Dedifferentiated amniotic fluid mesenchymal stem cell (primary cell): ENCODE measurements at regions not wholly inside any gene's neighbourhood (a gene's known extent, or its start where the extent isn't known, plus 50 kb on each side); places are given as distances from the start of the nearest gene placed in this dataset.
"Not testable (repeated sequence)": the region's sequence is repeated elsewhere in the genome, so short reads cannot be mapped to it uniquely, and the experiment has no call there.

Experiments
- DNase-seq: peaks from one replicate; pipeline ENCODE4 v3.0.0-alpha.2; 2016; ENCODE audit errors: extremely low spot score

DNA sequence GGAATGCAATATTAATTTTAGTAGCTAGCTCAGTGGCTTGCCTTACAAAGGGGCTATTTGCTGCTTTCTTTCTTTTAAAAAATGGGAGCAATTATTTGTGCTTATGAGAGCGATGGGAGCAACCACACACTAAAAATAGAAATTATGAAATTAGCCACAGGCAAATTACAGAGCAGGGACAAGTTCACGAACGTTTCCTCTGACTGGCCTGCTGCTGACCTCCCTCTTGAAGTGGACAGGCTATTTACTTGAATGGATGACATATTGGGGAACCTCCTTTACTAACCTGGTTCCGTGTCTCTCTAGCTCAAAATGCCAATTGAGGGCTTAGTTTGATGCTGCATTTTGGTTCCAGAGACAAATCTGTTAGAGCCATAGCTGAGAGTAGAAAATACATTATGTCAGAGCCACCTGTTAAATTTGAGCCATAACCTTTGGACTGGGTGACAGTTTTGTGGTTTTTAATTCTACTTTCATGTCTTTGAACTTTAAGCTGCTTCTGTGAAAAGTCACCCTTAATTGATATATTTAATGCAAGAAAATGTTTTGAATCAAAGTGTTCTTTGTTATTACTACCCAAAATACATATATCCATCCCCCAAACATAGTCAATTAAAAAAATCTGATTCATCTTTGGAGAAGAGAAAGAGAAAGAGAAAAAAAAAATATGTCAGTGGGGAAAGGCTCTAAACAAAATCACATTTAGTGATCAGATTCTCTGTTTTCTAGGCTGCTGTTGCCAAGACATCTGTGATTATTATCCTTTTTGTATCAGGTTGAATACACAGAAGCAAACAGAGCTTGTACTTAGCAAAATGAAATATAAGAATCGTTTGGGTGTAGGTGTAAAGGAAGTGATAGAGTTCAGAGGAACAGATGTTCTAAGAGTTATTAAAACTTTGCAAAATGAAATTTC lies 351.9 kb downstream of the ADGRL2 start:
- DNase-seq: no peak

DNA sequence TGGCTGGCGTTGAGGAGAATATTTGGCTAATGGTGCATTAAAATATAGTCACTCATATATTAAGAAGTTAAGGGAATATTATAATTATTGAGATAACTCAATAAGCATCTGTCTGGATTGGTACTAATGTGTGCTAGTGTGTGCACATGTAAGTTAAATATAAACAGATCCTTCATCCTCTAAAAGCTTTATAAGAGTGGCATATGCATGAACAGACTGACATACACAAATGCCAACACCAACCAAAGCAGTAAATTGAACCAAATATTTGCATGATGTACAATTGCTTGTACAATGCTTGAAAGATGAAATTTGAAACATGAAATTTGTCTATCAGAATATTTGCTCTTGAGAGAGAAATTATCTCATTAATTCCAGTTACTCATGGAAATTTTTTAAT lies 344.9 kb downstream of the ADGRL2 start:
- no peak for DNase-seq

DNA sequence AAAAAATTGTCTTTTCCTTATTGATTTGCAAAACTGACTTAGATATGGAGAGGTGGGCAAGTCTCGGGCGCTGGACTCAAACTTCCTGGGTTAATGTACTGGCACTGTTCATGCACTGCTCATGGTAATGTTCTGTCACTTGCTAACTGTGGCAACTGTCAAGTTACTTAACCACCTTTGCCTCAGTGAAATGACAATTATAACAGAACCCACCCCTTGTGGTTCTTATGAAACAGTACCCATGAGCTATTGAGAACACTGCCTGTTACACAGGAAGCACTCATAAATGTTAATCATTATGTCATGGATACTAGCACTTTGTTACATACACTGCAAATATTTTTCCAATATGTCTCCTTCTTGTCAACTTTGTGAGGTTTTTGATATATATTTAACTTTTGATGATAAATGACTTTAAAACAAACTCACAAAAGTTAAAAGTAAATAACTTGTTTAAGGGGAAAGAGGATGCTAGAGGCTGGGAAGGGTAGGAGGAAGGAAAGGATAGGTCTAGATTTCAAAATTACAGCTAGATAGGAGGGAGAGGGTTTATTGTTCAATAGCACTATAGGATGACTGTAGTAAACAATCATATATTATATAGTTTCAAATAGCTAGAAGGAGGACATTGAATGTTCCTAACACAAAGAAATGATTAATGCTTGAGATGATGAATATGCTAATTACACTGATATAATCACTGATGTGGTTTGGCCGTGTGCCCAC lies 342.5 kb downstream of the ADGRL2 start:
- DNase-seq: no peak

DNA sequence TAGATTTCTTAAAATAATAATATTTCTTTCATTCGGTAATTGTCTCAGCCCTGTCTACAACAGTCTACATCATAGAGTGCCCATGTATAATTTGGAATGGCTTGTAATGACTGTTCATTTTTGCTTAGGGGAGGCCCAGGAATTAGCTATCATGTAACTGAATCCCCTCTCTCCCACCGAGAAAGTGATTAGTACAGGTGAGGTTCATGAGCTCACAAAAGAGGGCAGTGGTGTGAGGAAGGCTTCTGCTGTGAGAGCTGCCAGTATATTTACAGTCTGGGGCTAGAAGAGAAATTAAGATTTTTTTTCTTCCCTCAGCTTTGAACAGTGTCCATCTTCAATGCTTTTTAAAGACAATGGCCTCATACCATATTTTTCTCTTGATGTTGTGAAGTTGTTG lies 340.7 kb downstream of the ADGRL2 start:
- DNase-seq: no peak

DNA sequence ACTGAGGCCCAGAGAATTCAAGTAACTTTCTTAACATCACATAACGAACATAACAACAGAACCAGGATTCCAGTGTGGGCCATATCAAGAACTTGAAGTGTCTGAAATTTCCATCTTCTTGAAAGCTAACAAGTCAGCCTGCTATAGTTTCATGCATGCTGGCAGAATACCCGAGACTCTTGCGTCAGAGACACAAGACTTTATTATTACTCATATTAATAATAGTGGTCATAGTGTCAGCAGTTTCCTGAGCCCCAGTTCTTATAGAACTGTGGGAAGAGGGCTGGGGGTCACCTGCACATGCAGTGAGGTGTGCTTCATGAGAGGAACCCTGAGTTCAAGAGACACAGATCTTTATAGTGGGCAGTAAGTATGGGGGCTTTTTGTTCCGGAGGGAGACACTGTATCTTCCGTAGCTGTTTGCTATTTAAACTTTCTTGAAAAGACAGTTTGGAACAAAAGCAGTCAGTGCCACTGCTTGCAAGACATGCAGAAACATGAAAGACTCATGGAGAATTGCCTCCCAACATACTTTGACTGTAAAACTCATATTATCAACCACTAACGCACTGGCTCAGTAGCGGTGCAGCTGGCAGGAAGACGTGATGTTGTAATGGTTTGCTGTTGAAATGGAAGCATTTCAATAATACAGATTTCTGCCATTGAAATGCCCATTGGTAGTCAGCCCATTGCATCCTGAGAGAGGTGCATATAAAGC lies 339.2 kb downstream of the ADGRL2 start:
- DNase-seq: no peak

DNA sequence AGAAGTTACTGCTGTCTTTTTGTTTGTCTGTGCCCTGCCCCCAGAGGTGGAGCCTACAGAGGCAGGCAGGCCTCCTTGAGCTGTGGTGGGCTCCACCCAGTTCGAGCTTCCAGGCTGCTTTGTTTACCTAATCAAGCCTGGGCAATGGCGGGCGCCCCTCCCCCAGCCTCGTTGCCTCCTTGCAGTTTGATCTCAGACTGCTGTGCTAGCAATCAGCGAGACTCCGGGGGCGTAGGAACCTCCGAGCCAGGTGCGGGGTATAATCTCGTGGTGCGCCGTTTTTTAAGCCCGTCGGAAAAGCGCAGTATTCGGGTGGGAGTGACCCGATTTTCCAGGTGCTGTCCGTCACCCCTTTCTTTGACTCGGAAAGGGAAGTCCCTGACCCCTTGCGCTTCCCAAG lies 335.6 kb downstream of the ADGRL2 start:
- not testable (repeated sequence) for DNase-seq

DNA sequence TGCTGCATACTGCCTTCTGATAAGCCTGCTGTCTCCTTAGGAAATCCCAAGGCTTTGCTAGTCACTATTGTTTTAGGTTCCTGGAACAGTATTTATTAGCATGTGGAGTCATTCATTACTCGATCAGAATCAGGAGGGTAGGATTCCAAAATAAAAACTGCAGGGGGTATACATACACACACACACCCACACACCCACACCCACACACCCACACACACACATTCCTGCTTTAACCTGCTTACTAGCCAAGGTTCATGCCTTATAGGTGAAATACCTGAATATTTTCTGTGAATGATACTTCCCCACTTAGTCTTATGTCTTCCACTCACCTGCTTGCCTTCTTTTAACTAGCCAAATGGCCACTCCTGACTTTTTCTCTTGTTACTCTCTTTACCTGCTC lies 325.1 kb downstream of the ADGRL2 start:
- DNase-seq: no peak

DNA sequence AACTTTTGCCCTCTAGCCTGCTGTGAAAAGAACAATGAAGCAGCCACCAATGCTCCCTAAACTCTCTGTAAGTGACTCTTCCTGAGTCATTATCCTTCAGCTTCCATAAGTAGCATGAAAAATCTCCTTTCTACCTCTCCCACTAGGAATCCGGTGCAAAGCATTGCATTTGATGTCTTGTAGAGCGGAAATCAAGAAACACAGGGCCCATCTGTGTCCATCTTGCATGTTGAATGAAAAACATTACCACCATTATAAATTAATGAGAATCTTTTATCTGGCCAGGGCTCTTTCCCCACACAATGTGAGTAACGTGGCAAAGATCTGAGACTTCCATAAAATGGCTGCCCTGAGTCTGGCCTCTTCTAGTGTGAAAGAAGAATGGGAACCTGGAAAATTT lies 324.4 kb downstream of the ADGRL2 start:
- no peak for DNase-seq

DNA sequence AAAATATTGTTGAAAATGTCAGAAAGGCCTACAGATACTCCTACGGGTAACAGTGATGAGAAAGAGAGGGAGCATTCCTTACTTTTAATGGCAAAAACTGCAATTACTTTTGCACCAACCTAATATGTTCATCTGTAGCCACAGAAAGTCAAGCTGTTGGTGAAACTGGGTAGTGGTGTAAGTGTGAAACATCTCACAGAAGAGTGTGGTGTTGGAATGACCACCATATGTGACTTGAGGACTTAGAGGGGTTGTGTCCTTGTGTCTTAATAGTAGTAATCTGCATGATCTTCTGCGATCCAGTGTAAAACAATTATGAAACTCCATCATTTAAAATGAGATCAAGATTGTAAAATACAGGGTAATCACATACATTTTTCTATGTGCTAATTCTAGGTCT lies 320.7 kb downstream of the ADGRL2 start:
- DNase-seq: no peak

DNA sequence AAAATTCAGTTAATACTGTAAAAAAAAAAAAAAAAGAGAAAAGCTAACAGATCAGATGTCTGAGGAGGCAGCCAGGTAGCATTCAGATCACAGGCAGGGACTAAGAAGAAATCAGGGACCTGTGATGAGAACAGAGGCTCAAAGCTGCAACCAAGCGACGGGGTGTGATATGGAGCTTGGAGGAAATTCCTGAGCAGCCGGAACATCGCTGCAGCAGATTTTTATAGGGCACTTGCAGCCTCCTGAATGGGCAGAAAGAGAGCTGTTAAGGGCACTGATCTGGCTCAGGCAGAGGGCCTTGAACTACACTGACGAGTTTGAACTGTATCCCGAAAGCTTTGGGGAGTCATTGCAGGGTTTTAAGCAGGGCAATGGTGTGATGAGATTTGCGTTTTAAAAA lies 315.4 kb downstream of the ADGRL2 start:
- DNase-seq: no peak

DNA sequence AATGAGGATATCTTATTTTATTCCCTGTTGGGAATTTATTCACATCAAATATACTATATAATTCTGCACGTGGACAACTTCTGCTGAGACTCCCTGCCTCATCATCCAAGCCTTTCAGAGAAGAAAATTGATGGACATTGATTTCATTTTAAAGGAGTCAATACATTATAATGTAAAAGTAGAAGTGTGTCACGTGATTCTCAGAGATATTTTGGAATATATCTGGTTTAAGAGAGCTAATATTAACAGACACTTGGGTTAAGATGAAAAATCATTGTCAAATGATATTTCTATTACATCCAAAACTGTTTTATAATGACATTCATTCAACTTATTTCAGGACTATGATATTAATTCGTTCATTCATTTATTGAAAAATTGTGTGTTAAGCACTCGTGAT lies 314.2 kb downstream of the ADGRL2 start:
- DNase-seq: no peak

DNA sequence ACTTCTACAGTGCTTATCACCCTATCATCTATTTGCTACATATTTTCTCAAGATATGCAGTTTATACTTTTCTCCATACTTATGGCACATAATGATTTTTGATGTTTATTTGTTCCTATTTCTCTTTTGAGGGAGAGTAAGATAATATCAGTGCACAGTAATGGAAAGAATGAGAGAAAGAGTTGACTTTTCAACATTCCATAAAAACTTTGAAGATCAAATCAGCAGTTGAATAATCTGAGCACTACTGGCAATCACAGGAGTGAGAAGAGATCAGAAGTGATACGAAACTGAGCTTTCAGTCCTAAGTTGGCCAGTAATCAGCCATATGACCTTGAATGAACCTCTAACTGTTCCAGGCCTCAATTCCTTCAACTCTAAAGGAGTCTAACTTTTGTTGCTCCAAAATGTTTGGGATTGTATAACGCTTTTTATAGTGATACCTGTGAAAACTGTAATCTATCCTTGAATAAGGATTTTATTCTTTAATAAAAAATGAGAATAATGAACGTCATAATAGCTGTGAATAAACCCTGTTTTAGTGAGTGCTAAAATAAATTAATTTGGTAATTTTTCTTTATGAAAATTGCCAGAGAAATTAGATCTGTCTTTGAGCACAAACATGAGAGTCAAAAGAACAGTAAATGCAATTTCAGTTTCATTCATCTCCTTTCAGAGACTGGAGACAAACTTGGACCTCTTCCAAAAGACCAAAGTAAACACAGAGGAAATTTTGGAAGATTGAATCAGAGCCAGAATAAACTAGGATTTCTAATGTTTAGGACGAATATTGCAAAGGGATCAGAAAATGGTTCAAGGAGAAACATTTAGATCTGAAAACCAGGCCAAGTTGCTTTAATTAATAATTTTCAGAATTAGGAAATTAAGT lies 309.9 kb downstream of the ADGRL2 start:
- DNase-seq: peak; percentile 41

DNA sequence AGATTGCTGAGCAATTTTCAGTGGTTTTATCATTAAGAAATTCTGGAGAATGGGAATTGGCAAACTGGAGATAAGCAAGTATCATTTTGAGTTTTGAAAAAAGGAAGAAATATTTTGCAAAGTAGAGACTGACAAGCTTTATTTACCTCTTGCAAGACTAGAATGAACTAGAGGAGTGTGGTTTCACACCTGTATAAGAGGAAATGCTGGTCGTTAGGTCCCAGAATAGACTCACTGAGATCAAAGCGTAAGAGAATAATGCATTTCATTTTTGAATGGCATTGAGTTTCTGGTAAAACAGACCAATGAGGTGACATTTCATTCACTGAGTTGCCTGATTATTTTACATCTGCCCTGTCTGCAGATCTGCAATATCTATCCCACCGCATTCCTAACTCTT lies 308.1 kb downstream of the ADGRL2 start:
- no peak for DNase-seq

DNA sequence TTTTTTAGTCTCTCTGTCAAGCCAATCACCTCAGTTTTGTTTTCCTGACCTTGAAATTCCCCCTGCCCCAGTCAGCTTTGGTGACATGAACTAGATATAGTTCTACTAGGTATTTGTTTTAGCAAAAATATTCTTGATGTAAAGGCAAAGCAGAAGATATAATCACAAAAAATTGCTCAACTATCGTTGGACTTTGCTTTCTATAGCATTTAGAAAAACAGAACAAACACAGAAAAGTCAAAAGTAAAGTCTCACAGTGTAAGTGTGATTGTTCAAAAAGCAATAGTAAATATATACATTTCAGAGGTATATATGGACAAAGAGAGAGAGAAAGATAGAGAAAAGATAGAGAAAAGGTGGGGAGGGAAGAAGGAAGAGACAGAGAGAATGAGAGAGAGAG lies 305.9 kb downstream of the ADGRL2 start:
- DNase-seq: no peak

DNA sequence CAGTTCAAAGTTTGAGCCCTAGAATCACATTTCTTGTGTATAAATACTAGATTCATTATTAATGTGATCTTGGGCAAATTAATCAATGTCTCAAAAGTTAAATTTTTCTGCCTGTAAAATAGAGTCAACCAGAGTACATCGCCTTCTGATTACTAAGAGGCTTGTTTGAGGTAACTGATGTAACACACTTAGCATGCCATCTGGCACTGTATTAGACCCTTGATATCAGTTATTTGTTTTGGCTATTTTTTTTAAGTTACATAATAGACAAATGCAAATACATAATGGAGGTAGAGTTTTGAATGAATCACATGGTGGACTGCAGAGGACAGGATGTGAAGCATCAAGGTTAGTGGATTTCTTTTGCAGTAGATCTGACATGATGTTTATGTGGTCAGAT lies 298.4 kb downstream of the ADGRL2 start:
- DNase-seq: no peak

DNA sequence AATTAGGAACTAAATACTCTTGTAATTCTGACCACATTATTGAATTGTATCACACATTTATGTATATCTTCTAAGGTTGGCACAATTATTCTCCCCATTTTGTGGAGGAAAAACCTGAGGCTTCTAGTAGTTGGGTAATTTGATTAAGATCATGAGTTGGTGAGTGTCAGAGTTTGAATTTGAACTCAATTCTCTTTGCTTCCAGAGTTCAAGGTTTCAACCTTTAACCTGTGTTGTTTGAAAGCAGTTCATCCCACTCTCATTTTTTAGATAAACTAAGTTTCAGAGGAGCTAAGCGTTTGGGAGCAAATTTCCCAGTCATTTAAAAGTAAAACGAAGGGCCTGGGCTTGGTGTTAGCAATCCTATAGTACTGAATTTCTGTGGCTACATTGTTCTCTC lies 293.4 kb downstream of the ADGRL2 start:
- DNase-seq: no peak

DNA sequence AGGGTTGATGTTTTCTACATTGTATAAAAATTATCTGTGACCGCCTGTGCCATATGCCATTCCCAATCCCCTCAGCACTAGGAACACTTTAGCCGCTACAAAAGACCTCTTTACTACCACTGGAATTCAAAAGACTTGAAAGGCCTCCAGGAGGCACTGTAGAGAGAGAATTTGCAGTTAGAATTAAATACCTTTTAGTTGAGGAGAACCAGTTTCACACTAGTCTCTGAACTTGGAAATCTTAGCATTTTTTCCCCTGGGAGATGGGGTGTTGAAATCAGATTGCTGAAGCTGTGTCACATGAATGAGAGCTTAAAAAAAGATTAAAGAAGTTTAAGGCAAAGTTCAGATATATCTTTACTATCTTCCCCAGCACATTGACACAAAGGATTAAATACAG lies 291.0 kb downstream of the ADGRL2 start:
- DNase-seq: no peak

DNA sequence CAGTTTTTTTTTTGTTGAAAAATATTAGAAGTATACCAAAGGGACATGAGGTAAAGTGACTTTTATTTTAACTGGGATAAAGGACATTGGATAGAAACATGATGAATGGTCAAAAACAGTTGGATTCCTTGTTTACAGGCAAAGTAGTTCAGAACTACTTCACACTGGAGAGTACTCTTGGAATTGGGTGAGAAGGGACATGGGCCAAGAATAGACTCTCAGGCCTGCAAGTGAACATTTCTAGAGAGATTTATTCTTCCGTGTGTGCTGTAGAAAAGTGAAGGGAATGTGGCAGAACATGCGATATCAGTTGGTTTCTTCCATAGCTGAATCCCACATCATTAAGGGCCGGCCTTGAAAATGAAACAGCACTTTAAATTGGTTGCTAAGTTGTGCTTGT lies 290.5 kb downstream of the ADGRL2 start:
- DNase-seq: no peak

DNA sequence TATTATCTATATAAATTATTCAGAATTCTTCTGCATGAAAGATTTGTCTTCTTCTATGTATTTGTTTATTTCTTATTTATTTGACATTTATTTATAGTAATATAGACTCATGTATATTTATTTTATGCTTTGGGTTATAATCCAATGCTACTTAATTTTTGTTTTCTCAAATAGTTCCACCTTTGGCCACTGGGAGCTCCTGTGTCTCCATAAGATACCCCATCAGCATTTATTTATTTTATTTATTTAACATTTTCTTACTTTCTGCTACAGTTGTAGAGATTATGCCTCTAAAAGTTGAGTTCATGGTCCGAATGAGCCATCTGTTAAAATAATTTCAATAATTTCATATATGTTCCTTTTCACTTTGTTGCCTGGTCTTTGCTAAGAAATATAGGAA lies 289.4 kb downstream of the ADGRL2 start:
- DNase-seq: no peak

DNA sequence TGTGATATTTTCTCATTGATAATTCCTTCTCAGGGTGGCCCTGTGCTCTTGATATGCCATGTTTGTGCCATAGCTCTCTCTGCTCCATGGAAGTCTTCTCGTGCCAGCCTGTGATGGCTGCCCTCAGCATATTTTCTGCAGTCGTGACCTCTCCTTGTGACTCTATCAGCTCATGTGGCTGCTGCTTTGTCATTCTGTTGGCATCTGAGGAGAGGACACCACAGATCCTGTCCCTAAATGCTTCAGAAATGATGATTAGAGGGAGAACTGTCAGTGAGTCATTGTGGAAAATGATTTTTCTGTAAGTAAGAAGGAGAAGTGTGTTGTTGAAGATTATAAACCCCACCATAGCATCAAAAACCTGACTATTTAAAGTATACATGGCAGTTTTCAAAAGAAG lies 286.0 kb downstream of the ADGRL2 start:
- DNase-seq: no peak

DNA sequence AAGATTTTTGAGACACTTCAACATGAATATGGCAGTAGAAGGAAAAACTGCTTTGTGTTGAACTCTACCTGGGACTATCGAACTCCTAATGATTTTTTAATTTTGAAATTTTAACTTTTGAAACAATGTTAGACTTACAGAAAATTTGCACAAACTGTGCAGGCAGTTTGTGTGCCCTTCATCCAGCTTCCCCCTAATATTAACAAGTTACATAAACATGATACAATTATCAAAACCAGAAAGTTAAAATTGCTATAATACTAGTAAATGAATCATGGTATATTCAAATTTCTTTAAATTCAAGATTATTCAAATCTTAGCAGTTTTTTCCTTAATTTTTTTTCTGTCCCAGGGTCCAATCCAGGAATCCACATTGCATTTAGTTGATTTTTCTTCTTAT lies 278.9 kb downstream of the ADGRL2 start:
- no peak for DNase-seq

DNA sequence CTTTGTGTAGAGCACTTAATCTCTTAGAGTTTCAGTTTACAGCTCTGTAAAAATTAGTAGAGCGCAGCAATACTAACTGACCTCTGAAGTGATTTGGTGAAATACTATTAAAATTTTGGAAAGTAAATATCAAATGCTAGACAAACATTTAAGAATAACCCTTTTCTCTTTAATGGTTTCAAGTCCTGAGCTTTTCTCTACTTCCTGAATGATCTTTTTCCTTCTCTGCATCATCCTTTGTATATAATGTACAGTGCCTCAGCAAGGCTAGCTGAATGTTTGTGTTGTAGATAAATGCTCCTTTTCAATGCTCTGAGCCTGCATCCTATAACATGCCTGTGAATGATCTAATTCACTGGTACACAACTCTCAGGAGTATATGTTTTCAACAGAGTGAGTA lies 272.9 kb downstream of the ADGRL2 start:
- DNase-seq: no peak
